ENCODE measurements at regions not wholly inside any gene's neighbourhood (a gene's known extent, or its start where the extent isn't known, plus 50 kb on each side); places are given as distances from the start of the nearest gene placed in this dataset.

DNA sequence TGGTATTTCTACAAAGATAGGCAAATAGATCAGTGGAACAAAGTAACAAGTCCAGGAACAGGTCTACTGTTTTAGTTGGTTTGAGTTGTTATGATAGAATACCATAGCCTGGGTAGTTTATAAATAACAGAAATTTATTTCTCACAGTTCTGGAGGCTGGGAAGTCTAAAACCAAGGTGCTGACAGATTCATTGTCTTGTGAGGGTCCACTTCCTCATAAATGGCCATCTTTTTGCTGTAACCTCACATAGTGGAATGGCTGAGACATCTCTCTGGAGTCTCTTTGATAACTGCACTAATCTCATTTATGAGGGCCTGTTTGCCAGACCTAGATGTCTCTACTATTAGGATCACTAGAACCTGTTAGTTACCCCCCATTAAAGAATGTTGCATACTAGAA is 152.3 kb upstream of the MYRIP start (continued):
- TF ChIP-seq, protein P1, sequence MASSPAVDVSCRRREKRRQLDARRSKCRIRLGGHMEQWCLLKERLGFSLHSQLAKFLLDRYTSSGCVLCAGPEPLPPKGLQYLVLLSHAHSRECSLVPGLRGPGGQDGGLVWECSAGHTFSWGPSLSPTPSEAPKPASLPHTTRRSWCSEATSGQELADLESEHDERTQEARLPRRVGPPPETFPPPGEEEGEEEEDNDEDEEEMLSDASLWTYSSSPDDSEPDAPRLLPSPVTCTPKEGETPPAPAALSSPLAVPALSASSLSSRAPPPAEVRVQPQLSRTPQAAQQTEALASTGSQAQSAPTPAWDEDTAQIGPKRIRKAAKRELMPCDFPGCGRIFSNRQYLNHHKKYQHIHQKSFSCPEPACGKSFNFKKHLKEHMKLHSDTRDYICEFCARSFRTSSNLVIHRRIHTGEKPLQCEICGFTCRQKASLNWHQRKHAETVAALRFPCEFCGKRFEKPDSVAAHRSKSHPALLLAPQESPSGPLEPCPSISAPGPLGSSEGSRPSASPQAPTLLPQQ (tag by site-specific recombination; IDR thresholded peaks at IDR 0.05), result no peak
- TF ChIP-seq ZNF239 (tag by site-specific recombination; IDR thresholded peaks at IDR 0.05) (no peak), GLIS2 (tag by site-specific recombination; IDR thresholded peaks at IDR 0.05) (no peak), GLIS1 (tag by site-specific recombination; IDR thresholded peaks at IDR 0.05) (no peak), ZNF266 (tag by site-specific recombination; IDR thresholded peaks at IDR 0.05; ENCODE audit: low read depth) (no peak), ZFP41 (tag by site-specific recombination; IDR thresholded peaks at IDR 0.05; ENCODE audit: borderline replicate concordance) (no peak), ZNF558 (tag by site-specific recombination; IDR thresholded peaks at IDR 0.05) (no peak), WT1 (tag by site-specific recombination; IDR thresholded peaks at IDR 0.05) (no peak), ZNF561 (tag by site-specific recombination; IDR thresholded peaks at IDR 0.05; ENCODE audit: borderline replicate concordance) (no peak), ZBTB48 (tag by site-specific recombination; IDR thresholded peaks at IDR 0.05) (no peak), TRIM28 (IDR thresholded peaks at IDR 0.05; ENCODE audit: borderline replicate concordance, low read length) (no peak), ZNF792 (tag by site-specific recombination; IDR thresholded peaks at IDR 0.05) (no peak)
- TF ChIP-seq, protein P2, sequence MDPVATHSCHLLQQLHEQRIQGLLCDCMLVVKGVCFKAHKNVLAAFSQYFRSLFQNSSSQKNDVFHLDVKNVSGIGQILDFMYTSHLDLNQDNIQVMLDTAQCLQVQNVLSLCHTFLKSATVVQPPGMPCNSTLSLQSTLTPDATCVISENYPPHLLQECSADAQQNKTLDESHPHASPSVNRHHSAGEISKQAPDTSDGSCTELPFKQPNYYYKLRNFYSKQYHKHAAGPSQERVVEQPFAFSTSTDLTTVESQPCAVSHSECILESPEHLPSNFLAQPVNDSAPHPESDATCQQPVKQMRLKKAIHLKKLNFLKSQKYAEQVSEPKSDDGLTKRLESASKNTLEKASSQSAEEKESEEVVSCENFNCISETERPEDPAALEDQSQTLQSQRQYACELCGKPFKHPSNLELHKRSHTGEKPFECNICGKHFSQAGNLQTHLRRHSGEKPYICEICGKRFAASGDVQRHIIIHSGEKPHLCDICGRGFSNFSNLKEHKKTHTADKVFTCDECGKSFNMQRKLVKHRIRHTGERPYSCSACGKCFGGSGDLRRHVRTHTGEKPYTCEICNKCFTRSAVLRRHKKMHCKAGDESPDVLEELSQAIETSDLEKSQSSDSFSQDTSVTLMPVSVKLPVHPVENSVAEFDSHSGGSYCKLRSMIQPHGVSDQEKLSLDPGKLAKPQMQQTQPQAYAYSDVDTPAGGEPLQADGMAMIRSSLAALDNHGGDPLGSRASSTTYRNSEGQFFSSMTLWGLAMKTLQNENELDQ (tag by site-specific recombination; IDR thresholded peaks at IDR 0.05; ENCODE audit: low read depth), result no peak

DNA sequence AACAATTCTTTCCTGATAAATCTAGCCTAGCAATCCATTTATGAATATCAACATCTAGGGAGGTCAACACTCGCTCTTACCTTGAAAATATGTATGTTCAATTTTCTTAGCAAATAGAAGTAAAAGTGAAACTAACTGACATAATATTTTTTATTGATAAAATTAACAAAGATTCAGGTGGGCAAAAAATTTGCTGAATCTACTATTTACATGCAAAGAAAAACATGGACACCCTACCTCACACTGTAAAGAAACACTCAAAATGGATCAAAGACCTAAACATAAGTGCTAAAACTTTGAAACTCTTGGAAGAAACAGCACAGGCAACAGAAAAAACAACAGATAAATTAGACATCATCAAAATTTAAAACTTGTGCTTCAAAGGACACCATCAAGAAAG is 151.6 kb upstream of the MYRIP start:
- POLR2A ChIA-PET, result no interaction called here
- TF ChIP-seq ZNF791 (tag by site-specific recombination; IDR thresholded peaks at IDR 0.05) (no peak), ZNF223 (tag by site-specific recombination; IDR thresholded peaks at IDR 0.05) (no peak), ZNF292 (tag by site-specific recombination; IDR thresholded peaks at IDR 0.05; ENCODE audit: borderline replicate concordance, low read depth) (no peak), ZNF335 (tag by site-specific recombination; conservative IDR thresholded peaks at IDR 0.05) (no peak), HOXC10 (CRISPR knock-in tag; IDR thresholded peaks at IDR 0.05) (no peak)
- TF ChIP-seq, protein P3, sequence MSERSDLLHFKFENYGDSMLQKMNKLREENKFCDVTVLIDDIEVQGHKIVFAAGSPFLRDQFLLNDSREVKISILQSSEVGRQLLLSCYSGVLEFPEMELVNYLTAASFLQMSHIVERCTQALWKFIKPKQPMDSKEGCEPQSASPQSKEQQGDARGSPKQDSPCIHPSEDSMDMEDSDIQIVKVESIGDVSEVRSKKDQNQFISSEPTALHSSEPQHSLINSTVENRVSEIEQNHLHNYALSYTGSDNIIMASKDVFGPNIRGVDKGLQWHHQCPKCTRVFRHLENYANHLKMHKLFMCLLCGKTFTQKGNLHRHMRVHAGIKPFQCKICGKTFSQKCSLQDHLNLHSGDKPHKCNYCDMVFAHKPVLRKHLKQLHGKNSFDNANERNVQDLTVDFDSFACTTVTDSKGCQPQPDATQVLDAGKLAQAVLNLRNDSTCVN (tag by site-specific recombination; optimal IDR thresholded peaks at IDR 0.05), result no peak
- no peaks in the 10 kb centered on the region for H3K4me1 ChIP-seq (ENCODE audit: control insufficient read depth, insufficient read depth, low read length)
- H3K27ac ChIP-seq (ENCODE audit: extremely low read depth, low read depth, low read length), result no peak overlapping the region
- H3K36me3 ChIP-seq (ENCODE audit: control insufficient read depth in 2 of 2, insufficient read depth in 1 of 2, low read length in 2 of 2), result no peaks in the 10 kb centered on the region
- H3K9me3 ChIP-seq (ENCODE audit: control insufficient read depth, insufficient read depth, low read depth, low read length), result no peaks in the 10 kb centered on the region
- no peak overlapping the region for H3K4me3 ChIP-seq (ENCODE audit: low read depth, low read length)
- CTCF ChIA-PET, result no interaction called here

GRCh38 chr3:39664931-39665330 is 144.5 kb upstream of the MYRIP start:
- CTCF ChIA-PET, result interaction anchor here (0.6 to 1.5 kb wide), 2 partner anchors 378 to 528 kb away, joined by 3 read pairs; no protein-coding TSS in a partner anchor
- POLR2A ChIA-PET, result no interaction called here
- no peak overlapping the region for H3K27ac ChIP-seq (ENCODE audit: extremely low read depth, low read depth, low read length)
- no peaks in the 10 kb centered on the region for H3K4me1 ChIP-seq (ENCODE audit: control insufficient read depth, insufficient read depth, low read length)
- no peaks in the 10 kb centered on the region for H3K9me3 ChIP-seq (ENCODE audit: control insufficient read depth, insufficient read depth, low read depth, low read length)
- H3K36me3 ChIP-seq (ENCODE audit: control insufficient read depth in 2 of 2, insufficient read depth in 1 of 2, low read length in 2 of 2), result no peaks in the 10 kb centered on the region
- no peak overlapping the region for H3K4me3 ChIP-seq (ENCODE audit: low read depth, low read length)
- TF ChIP-seq OSR2 (tag by site-specific recombination; IDR thresholded peaks at IDR 0.05) (no peak), ZNF785 (tag by site-specific recombination; IDR thresholded peaks at IDR 0.05) (no peak), ZNF2 (tag by site-specific recombination; IDR thresholded peaks at IDR 0.05) (no peak), PRDM4 (tag by site-specific recombination; IDR thresholded peaks at IDR 0.05) (no peak), ZNF37A (tag by site-specific recombination; IDR thresholded peaks at IDR 0.05) (no peak), BCL11B (tag by site-specific recombination; IDR thresholded peaks at IDR 0.05; ENCODE audit: low read depth) (no peak), ZFHX2 (tag by site-specific recombination; conservative IDR thresholded peaks at IDR 0.05) (no peak)
- TF ChIP-seq, protein P2 (tag by site-specific recombination; IDR thresholded peaks at IDR 0.05; ENCODE audit: low read depth), result no peak
